ENCODE measurements at regions not wholly inside any gene's neighbourhood (a gene's known extent, or its start where the extent isn't known, plus 50 kb on each side); places are given as distances from the start of the nearest gene placed in this dataset.

DNA sequence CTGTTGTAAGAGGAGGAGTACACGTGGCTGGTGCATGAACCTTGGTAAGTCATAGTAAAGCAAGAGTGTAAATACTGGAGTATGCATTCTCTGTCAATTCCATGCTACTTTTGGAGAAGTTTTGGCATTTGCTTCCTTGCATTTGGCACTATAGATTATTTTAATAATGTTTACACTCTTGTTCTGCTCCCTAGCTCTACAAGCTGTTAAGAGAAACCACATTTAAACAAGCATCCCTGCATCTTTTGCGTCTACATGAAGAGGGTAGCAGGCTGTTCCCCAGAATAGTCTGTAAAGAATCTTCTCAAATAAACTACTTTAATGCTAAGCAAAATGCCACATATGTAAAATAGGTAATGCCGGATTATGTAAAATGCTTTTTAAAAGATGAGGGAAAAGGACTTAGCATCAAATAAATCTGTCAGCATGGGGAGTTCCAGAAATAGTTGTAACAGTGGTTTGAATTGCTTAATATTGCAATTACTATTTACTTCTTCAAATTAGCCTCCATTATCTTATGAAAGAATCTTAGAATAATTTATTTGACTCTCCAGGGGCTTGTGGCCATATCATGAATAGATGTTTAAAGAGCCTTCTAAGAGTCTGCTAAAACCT is 2127.3 kb upstream of the WWC1 start:
- TF ChIP-seq, protein P1, sequence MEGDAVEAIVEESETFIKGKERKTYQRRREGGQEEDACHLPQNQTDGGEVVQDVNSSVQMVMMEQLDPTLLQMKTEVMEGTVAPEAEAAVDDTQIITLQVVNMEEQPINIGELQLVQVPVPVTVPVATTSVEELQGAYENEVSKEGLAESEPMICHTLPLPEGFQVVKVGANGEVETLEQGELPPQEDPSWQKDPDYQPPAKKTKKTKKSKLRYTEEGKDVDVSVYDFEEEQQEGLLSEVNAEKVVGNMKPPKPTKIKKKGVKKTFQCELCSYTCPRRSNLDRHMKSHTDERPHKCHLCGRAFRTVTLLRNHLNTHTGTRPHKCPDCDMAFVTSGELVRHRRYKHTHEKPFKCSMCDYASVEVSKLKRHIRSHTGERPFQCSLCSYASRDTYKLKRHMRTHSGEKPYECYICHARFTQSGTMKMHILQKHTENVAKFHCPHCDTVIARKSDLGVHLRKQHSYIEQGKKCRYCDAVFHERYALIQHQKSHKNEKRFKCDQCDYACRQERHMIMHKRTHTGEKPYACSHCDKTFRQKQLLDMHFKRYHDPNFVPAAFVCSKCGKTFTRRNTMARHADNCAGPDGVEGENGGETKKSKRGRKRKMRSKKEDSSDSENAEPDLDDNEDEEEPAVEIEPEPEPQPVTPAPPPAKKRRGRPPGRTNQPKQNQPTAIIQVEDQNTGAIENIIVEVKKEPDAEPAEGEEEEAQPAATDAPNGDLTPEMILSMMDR (IDR thresholded peaks at IDR 0.05; ENCODE audit: low read depth, low read length) = no peak
- DNase-seq (ENCODE audit: extremely low read depth, low read depth) = no peak

DNA sequence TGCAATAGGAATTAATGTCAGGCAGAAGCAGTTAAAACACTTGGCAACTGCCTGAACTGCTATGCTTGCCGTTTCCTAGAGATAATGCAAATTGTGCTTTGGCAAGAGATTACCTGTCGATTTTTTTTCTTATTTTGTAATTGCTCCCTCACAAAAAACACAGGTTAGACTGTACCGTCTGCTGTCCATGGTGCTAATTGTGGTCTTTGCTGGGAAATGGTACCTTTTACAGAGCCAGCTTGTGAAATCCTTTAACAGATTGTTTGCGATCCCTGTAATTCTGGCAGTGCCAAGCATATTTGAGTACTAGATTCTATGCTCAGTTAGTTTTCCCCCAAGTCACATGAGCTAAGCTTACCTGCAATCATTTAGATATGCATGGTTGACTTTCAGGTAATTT is 2125.8 kb upstream of the WWC1 start:
- no peak for DNase-seq (ENCODE audit: extremely low read depth, low read depth)

DNA sequence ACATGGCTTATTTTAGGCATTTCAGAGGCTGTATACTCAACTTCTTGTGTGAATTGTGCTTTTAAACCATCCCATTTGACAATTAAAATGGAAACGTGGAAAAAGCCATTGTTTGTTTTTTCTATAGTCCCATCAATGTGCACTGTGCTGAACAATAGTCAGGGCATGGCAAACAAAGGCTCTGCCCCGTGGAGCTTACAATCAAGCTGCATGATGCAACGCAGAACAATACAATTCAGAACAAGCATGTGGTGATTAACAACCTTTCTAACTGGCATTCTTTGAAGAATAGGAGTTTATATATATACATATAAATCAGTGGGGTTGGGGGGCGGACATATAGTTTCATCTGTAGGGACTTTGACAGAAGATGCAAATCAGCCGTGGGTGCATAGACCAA is 2125.4 kb upstream of the WWC1 start:
- TF ChIP-seq, protein P1 (IDR thresholded peaks at IDR 0.05; ENCODE audit: low read depth, low read length) = no peak
- DNase-seq (ENCODE audit: extremely low read depth, low read depth) = no peak

More for the DNA sequence above, 2125.8 kb upstream of the WWC1 start:
- TF ChIP-seq, protein P1 (IDR thresholded peaks at IDR 0.05; ENCODE audit: low read depth, low read length) = no peak

DNA sequence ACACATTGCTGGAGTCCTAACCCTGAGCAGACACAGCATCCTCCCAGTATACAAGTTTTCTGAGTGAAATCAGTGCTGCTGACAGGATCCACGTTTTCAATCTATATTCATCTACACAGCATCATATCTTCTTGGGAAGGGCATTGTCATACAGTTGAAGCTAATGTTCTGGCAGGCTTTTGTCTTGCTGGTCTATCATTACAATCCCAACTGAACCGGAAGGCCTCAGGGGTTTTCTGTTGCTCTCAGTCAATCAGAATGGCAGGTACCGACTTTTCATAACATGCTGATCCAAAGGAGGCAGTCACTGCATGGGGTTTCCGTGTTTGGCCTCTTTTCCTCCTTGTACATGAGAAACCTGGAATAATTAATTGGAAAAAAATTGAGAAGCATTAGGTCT is 2118.8 kb upstream of the WWC1 start:
- TF ChIP-seq, protein P1 (IDR thresholded peaks at IDR 0.05; ENCODE audit: low read depth, low read length) = no peak
- DNase-seq (ENCODE audit: extremely low read depth, low read depth) = no peak

DNA sequence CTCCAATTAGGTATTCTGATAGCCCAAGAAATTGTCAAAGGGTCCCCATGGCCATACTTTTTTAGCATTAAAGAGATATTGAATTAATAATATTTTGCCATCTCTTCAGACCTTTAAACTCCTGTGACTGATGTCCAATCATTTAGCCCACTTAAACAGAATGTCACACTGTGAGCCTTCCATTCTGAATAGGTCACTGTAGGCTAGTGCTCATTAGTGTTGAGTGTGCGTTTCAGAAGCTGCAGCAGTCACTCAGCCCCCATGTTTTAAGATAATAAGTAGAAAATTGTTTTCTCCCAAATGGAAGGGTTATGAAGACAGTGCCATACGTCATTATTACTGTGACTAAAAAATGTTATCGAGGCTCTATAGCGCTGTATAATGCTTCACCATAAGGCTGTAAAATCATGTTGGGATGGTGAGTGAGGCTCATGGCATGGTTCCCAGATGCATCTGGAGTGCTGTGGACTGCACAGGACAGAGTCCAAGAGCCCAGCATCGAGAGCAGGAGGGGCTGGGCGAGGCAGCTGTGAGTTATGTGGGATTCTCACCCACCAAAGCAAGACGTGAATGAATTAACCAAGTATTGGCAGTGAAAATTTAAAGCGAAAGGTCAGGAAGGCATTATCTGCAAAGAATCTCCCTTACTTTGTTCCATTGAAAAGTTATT is 2112.9 kb upstream of the WWC1 start:
- no peak for DNase-seq (ENCODE audit: extremely low read depth, low read depth)
- TF ChIP-seq, protein P1 (IDR thresholded peaks at IDR 0.05; ENCODE audit: low read depth, low read length) = no peak

DNA sequence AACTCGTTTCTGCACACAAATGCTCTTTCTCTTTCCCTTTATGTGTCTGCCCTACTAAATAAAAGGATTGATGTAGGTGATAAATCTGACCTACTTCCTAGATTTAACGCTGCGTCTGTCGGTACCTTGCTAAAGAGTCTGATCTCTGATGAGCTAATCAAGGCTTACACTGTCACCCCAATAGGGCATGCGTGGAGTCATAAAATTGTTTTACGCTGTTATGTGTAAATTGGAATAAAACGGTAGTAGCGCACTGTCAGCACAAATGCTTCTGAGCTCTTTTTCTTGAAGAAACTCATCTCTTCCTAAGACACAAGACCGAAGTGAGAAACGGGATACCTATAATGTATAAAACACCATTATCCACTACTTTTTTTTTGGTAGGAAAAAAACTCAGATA is 2106.3 kb upstream of the WWC1 start:
- TF ChIP-seq, protein P1 (IDR thresholded peaks at IDR 0.05; ENCODE audit: low read depth, low read length) = no peak
- no peak for DNase-seq (ENCODE audit: extremely low read depth, low read depth)

DNA sequence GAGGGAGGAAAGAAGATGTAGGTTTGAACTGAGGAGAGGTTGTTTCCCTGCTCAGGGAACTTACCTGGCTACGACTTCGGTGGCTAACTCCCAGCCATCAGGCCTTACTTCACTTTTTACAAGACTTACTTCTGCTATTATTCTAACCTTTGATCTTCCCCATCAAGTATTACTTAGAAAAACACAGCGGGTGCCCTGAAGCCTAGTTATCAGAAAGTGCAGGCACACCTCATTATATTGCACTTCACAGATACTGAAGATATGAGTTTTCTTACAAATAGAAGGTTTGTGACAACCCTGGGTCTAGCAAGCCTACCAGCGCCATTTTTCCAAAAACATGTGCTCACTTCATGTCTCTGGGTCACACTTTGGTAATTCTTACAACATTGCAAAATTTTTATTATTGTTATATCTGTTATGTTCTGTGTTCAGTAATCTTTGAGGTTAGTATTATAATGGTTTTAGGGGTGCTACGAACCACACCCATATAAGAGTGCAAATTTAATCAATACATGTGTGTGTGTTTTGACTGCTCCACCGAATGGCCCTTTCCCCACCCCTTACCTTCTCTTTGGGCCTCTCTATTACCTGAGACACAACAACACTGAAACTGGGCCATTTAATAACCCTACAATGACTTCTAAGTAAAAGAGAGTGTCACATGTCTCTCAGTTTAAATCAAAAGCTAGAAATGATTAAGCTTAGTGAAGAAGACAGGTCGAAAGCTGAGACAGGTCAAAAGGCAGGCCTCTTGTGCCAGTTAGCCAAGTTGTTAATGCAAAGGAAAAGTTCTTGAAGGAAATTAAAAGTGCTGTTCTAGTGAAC is 2102.7 kb upstream of the WWC1 start:
- TF ChIP-seq, protein P1 (IDR thresholded peaks at IDR 0.05; ENCODE audit: low read depth, low read length) = no peak
- DNase-seq (ENCODE audit: extremely low read depth, low read depth) = no peak
